ENCODE measurements at regions not wholly inside any gene's neighbourhood (a gene's known extent, or its start where the extent isn't known, plus 50 kb on each side); places are given as distances from the start of the nearest gene placed in this dataset.

GRCh38 chr13:21767032-21767431 is 96.2 kb downstream of the FGF9 start (continued):
- TF ChIP-seq ZNF639 (tag by site-specific recombination; IDR thresholded peaks at IDR 0.05) = no peak

- TF ChIP-seq ZSCAN5A (tag by site-specific recombination; IDR thresholded peaks at IDR 0.05) = no peak
- no peak for TF ChIP-seq ZNF626 (tag by site-specific recombination; IDR thresholded peaks at IDR 0.05)
- no peak for TF ChIP-seq ZNF561 (tag by site-specific recombination; IDR thresholded peaks at IDR 0.05; ENCODE audit: borderline replicate concordance)
- no peak for TF ChIP-seq ZNF488 (tag by site-specific recombination; IDR thresholded peaks at IDR 0.05)
- no peak for TF ChIP-seq FEZF1 (tag by site-specific recombination; IDR thresholded peaks at IDR 0.05)
- TF ChIP-seq ZNF654 (tag by site-specific recombination; IDR thresholded peaks at IDR 0.05; ENCODE audit: low read depth) = no peak
- TF ChIP-seq ZFP37 (tag by site-specific recombination; IDR thresholded peaks at IDR 0.05) = no peak
- no peak for TF ChIP-seq ZNF398 (tag by site-specific recombination; IDR thresholded peaks at IDR 0.05)
- TF ChIP-seq IKZF3 (tag by site-specific recombination; IDR thresholded peaks at IDR 0.05) = no peak
- TF ChIP-seq ZNF132 (tag by site-specific recombination; IDR thresholded peaks at IDR 0.05; ENCODE audit: borderline replicate concordance) = no peak
- no peak for TF ChIP-seq PATZ1 (tag by site-specific recombination; IDR thresholded peaks at IDR 0.05)
- no peak for TF ChIP-seq GLIS1 (tag by site-specific recombination; IDR thresholded peaks at IDR 0.05)
- TF ChIP-seq YY2 (tag by site-specific recombination; IDR thresholded peaks at IDR 0.05) = no peak
- no peak for TF ChIP-seq ZNF416 (tag by site-specific recombination; IDR thresholded peaks at IDR 0.05)
- no peak for TF ChIP-seq ZBTB48 (tag by site-specific recombination; IDR thresholded peaks at IDR 0.05)
- no peak for TF ChIP-seq ZNF133 (tag by site-specific recombination; IDR thresholded peaks at IDR 0.05)
- Histone ChIP-seq H3K9me3 (ENCODE audit: control insufficient read depth, insufficient read depth, low read depth, low read length) (no peaks in the 10 kb centered on the region), H3K4me3 (ENCODE audit: low read depth, low read length) (no peak overlapping the region), H3K36me3 (ENCODE audit: control insufficient read depth in 2 of 2, insufficient read depth in 1 of 2, low read length in 2 of 2) (no peaks in the 10 kb centered on the region), H3K27ac (ENCODE audit: extremely low read depth, low read depth, low read length) (no peak overlapping the region), H3K4me1 (ENCODE audit: control insufficient read depth, insufficient read depth, low read length) (no peaks in the 10 kb centered on the region)
- ChIA-PET POLR2A (no interaction called here), CTCF (no interaction called here)
These were observed 100.2 kb downstream of the FGF9 start for GRCh38 chr13:21771075-21771474.

GRCh38 chr13:21777166-21777565 is 106.3 kb downstream of the FGF9 start:
- CTCF ChIA-PET = no interaction called here

More at GRCh38 chr13:21777166-21777565, 106.3 kb downstream of the FGF9 start:
- no peaks in the 10 kb centered on the region for H3K4me1 ChIP-seq (ENCODE audit: control insufficient read depth, insufficient read depth, low read length)
- POLR2A ChIA-PET = no interaction called here
- TF ChIP-seq GFI1B (tag by site-specific recombination; IDR thresholded peaks at IDR 0.05) = no peak
- TF ChIP-seq KLF8 (tag by site-specific recombination; IDR thresholded peaks at IDR 0.05) = no peak
- TF ChIP-seq ZNF354C (tag by site-specific recombination; IDR thresholded peaks at IDR 0.05; ENCODE audit: borderline replicate concordance, low read depth) = no peak
- no peaks in the 10 kb centered on the region for H3K9me3 ChIP-seq (ENCODE audit: control insufficient read depth, insufficient read depth, low read depth, low read length)
- no peak overlapping the region for H3K4me3 ChIP-seq (ENCODE audit: low read depth, low read length)
- no peaks in the 10 kb centered on the region for H3K36me3 ChIP-seq (ENCODE audit: control insufficient read depth in 2 of 2, insufficient read depth in 1 of 2, low read length in 2 of 2)
- no peak overlapping the region for H3K27ac ChIP-seq (ENCODE audit: extremely low read depth, low read depth, low read length)
